Naive B cell (primary cell): ENCODE measurements at regions not wholly inside any gene's neighbourhood (a gene's known extent, or its start where the extent isn't known, plus 50 kb on each side); places are given as distances from the start of the nearest gene placed in this dataset.
A peak's percentile ranks its signal among the peaks of the same experiment; 100 is the strongest.
"Not testable (repeated sequence)": the region's sequence is repeated elsewhere in the genome, so short reads cannot be mapped to it uniquely, and the experiment has no call there.

Source experiments
- ATAC-seq, 2 donors: fragments of 150-1000 bp; cut with Tn5 transposase; 2 replicates each; pipeline ENCODE4 v1.10.0; 2021; ENCODE audit warnings: low read depth in 2 of 2, mild to moderate bottlenecking in 2 of 2, moderate library complexity in 2 of 2
- DNase-seq: peaks from one replicate; pipeline ENCODE4 v3.0.0; 2022
- H3K27ac Mint-ChIP-seq, 6 donors: one replicate each; pipeline ENCODE4 v1.8.0; 2020 to 2022; ENCODE audit warnings: mild to moderate bottlenecking in 6 of 6, mixed read lengths in 6 of 6, moderate library complexity in 5 of 6, inconsistent platforms in 2 of 6
- H3K27me3 Mint-ChIP-seq, 3 donors: one replicate each; pipeline ENCODE4 v1.8.0; 2021 to 2022; ENCODE audit warnings: mixed read lengths in 3 of 3, mild to moderate bottlenecking in 1 of 3
- H3K36me3 Mint-ChIP-seq, 2 donors: one replicate each; pipeline ENCODE4 v1.8.0; 2020 to 2022; ENCODE audit warnings: mixed read lengths in 2 of 2, inconsistent platforms in 1 of 2, mild to moderate bottlenecking in 1 of 2
- H3K4me1 Mint-ChIP-seq, 3 donors: one replicate each; pipeline ENCODE4 v1.8.0; 2020 to 2022; ENCODE audit warnings: mixed read lengths in 3 of 3, inconsistent platforms in 1 of 3, mild to moderate bottlenecking in 1 of 3, moderate library complexity in 1 of 3
- H3K4me3 Mint-ChIP-seq, 8 donors: one replicate each; pipeline ENCODE4 v1.8.0; 2020 to 2022; ENCODE audit warnings: mild to moderate bottlenecking in 8 of 8, mixed read lengths in 8 of 8, moderate library complexity in 8 of 8, inconsistent platforms in 2 of 8
- H3K9me3 Mint-ChIP-seq, 7 donors: one replicate each; pipeline ENCODE4 v1.8.0; 2020 to 2022; ENCODE audit warnings: mixed read lengths in 7 of 7, mild to moderate bottlenecking in 5 of 7, inconsistent platforms in 2 of 7, moderate library complexity in 1 of 7

DNA sequence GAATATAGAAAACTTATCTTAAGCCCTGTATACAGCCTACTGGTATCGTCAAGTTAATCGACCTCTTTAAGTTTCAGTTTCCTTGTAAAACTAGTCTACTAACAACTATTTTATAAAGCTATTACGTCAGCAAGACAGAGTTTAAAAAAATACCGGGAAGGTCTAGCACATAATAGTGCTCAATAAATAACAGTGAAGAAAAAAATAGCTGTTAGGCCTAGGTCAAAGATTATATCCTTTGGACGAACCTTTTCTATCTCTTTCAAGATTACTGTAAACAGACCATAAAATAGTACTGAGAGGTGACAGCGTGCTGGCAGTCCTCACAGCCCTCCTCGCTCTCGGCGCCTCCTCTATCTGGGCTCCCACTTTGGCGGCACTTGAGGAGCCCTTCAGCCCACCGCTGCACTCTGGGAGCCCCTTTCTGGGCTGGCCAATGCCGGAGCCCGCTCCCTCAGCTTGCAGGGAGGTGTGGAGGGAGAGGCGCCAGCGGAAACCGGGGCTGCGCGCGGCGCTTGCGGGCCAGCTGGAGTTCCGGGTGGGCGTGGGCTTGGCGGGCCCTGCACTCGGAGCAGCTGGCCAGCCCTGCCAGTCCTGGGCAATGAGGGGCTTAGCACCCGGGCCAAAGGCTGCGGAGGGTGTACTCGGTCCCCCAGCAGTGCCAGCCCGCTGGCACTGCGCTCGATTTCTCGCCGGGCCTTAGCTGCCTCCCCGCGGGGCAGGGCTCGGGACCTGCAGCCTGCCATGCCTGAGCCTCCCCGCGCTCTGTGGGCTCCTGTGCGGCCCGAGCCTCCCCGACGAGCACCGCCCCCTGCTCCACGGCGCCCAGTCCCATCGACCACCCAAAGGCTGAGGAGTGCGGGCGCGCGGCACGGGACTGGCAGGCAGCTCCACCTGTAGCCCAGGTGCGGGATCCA, 119.1 kb upstream of the HSF2 start:
- not testable (repeated sequence) for H3K4me1 Mint-ChIP-seq, H3K9me3 Mint-ChIP-seq, H3K4me3 Mint-ChIP-seq, ATAC-seq, H3K27ac Mint-ChIP-seq, H3K36me3 Mint-ChIP-seq, DNase-seq, H3K27me3 Mint-ChIP-seq

DNA sequence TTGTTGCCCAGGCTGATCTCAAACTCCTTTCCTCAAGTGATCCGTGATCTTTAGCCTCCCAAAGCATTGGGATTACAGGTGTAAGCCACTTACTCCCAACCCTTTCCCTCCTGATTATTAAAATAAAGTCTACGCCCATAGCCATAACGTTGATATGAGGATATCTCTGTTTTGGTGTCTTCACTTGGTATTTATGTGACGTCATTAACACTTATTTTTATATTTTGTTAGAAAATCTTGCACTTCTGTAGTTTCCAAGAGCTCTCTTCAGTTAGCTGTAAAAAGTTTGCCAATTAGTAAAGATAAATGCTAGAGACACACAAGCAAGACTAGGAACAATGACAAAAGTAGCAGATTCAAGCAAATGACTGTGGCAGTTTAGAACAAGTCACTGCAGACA, 115.6 kb upstream of the HSF2 start:
- Mint-ChIP-seq H3K9me3 (peaks cover 0 to 1% (median 0%) of the 10 kb centered on the region in 7 donors), H3K36me3 (no peaks in the 10 kb centered on the region), H3K27ac (no peak overlapping the region)

DNA sequence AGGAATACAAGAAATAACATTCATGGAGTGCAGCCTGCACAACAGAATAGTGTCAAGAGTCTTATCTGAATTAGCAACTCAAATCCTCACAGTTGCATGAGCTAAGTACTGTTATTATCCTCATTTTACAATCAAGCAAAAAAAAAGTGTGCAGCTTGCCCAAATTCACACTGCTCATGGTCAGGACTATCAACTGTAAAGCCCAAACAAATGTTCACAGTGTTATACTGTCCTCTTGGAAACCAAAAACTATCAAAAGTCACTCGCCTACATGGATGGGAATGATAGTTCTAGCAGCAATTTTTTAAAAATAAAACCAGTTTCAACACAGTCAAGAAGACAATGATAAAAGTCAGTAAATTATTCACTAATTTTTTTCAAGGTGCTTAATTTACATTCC, 114.6 kb upstream of the HSF2 start:
- Mint-ChIP-seq H3K4me3 (no peak overlapping the region), H3K27me3 (peaks cover 0 to 3% (median 0%) of the 10 kb centered on the region in 3 donors), H3K36me3 (no peaks in the 10 kb centered on the region), H3K9me3 (peaks cover 0 to 1% (median 0%) of the 10 kb centered on the region in 7 donors), H3K27ac (no peak overlapping the region), H3K4me1 (no peaks in the 10 kb centered on the region)
- ATAC-seq (no peak), DNase-seq (no peak)

More for the DNA sequence above, 115.6 kb upstream of the HSF2 start:
- Mint-ChIP-seq H3K27me3 (peaks cover 0 to 3% (median 0%) of the 10 kb centered on the region in 3 donors), H3K4me3 (no peak overlapping the region), H3K4me1 (no peaks in the 10 kb centered on the region)
- DNase-seq (no peak), ATAC-seq (no peak)

DNA sequence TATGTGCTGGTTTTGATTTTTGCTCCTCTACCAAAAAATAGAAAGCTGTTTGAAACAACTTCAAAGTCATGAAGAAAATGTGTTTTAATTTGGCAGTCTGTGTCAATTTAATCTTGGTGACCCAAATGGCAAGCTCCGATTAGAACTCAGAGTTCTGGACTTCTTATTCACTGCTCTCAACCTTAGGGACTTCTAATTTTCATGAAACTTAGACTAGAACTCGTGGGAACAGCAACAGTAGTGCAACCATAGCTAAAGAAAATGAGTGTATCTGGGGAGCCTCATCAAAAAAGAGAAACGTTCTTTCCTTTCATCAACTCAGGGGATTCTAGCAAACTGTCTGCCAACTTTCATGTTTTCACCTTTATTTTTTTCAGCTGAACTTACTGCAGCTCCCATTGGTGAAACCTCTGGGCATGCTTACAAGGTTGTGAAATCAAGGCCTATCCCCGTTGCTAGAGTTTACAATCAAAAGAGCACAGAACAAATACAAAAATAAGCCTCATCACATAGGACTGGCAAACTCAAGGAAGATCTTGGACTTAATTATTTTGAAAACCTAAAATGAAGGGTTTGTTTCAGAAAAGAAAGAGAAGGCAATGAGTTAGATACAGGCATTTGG, 114.0 kb upstream of the HSF2 start:
- ATAC-seq (no peak), DNase-seq (no peak)
- no peaks in the 10 kb centered on the region for H3K4me1 Mint-ChIP-seq
- peaks cover 0 to 3% (median 0%) of the 10 kb centered on the region in 3 donors for H3K27me3 Mint-ChIP-seq
- H3K9me3 Mint-ChIP-seq: peaks cover 0 to 1% (median 0%) of the 10 kb centered on the region in 7 donors
- no peaks in the 10 kb centered on the region for H3K36me3 Mint-ChIP-seq
- no peak overlapping the region for H3K27ac Mint-ChIP-seq
- no peak overlapping the region for H3K4me3 Mint-ChIP-seq

DNA sequence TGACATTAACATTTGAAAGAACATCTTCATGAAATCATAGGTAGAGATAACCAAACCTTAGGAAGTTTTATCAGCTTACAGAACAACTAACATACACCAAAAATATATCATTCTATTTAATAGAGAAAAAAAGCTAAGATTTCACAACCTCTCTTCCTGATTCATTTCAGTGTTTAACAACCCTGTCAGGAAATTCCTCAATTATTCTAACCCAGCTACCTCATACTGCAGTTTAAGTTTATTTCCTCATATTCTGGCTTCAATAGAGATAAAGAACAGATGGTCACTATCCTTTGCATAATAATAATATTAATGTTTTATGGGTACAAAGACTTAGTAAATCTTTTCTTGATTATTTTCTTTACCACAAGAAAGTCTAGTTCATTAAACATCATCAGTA, 112.9 kb upstream of the HSF2 start:
- no peak overlapping the region for H3K27ac Mint-ChIP-seq
- no peaks in the 10 kb centered on the region for H3K36me3 Mint-ChIP-seq
- no peaks in the 10 kb centered on the region for H3K4me1 Mint-ChIP-seq
- no peak overlapping the region for H3K4me3 Mint-ChIP-seq
- peaks cover 0 to 3% (median 0%) of the 10 kb centered on the region in 3 donors for H3K27me3 Mint-ChIP-seq
- ATAC-seq (no peak), DNase-seq (no peak)
- peaks cover 0 to under 1% (median 0%) of the 10 kb centered on the region in 7 donors for H3K9me3 Mint-ChIP-seq

DNA sequence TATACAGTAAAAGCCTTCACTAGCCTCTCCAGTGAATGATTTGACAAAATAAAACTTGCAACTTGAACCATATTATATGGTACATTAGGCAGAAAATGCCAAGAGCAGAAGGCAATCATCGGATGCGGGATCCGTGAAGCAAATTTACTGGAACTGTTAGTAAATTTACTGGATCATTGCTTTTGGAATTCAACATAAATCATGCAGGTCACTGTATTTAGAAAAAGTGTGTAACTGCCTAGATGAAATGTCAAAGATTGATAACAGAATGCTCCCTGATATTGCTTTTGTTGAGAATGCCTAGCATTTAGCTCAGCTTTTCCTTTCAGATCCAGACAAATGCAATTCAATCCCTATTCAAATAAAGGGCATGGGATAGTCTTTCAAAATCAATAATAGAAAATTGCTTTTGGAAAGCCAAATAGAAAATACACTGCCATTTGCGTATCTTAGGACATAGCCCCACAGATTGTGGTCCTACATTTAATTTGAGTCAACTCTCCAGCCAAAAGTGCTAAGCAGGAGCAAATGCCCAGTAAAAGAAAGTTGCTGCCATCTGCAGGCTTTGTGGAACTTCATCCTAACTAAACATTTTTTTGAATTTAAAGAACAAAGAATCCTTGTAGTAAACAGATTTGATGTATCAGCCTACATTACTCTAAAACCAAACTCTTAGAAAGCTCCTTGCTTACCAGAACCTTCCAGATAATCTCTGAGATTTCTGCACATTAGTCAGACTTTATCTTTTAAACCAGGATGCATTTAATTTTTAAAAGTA, 109.5 kb upstream of the HSF2 start:
- Mint-ChIP-seq H3K4me1 (no peaks in the 10 kb centered on the region), H3K4me3 (no peak overlapping the region), H3K9me3 (peaks cover 0 to 7% (median 0%) of the 10 kb centered on the region in 7 donors), H3K27me3 (no peaks in the 10 kb centered on the region), H3K36me3 (no peaks in the 10 kb centered on the region), H3K27ac (no peak overlapping the region)
- ATAC-seq: no peak
- DNase-seq: no peak

DNA sequence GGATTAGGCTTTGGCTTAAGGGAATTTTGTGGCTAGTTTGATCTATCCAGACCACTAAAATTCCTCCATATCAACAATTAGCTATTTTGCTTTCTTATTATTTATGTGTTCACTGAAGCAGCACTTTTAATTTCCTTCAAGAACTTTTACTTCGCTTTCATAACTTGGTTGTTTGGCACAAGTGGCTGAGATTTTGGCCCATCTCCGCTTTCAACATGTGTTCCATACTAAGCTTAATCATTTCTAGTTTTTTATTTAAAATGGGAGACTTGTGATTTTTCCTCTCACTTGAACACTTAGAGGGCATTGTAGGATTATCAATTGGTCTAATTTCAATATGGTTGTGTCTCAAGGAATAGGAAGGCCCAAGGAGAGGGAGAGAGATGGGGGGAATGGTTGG, 102.4 kb upstream of the HSF2 start:
- peaks cover 0 to 7% (median 0%) of the 10 kb centered on the region in 7 donors for H3K9me3 Mint-ChIP-seq
- H3K4me1 Mint-ChIP-seq: no peaks in the 10 kb centered on the region
- ATAC-seq: no peak
- no peak for DNase-seq
- H3K4me3 Mint-ChIP-seq: no peak overlapping the region
- no peaks in the 10 kb centered on the region for H3K27me3 Mint-ChIP-seq
- no peaks in the 10 kb centered on the region for H3K36me3 Mint-ChIP-seq
- no peak overlapping the region for H3K27ac Mint-ChIP-seq

DNA sequence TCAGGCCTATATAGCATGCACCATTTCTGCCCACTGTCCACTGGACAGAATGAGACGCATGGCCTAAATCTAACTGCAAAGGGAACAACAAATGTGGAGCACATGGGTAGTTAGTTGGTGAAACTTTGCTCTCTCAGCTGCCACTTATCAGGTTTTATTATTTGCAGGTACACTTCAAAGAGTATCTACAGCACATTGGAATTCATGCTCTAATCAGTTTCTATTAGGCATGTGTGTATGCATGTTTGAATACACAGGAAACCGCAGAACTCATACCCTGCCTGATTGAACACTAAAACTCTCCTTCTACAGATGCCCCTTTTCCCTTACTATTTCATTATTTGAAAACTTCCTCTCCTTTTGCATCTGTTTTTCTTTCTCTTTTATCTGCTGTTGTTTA, 97.4 kb upstream of the HSF2 start:
- Mint-ChIP-seq H3K36me3 (peaks cover 0 to 4% of the 10 kb centered on the region in 2 donors), H3K27me3 (no peaks in the 10 kb centered on the region), H3K4me1 (no peaks in the 10 kb centered on the region), H3K9me3 (peaks cover 4 to 18% (median 4%) of the 10 kb centered on the region in 7 donors), H3K27ac (no peak overlapping the region), H3K4me3 (no peak overlapping the region)
- ATAC-seq (no peak), DNase-seq (no peak)

DNA sequence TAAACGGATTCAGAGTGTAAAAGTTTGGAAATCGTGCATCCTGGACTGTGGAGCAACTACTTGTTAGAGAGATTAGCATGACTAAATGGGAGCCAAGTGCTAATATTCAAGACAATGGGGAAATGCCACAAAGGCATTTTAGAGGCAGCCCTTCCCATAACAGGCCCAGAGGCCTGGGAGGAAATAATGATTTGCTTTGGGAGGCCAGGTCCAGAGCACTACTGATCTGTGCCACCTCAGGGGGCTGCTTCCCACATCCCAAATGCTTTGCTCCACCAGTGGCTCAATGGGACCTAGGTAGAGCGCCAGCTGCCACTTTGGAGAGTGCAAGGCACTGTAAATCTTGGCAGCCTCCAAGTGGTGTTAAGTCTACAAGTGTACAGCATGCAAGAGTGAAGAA, 91.9 kb upstream of the HSF2 start:
- peaks cover 0 to 4% (median 0%) of the 10 kb centered on the region in 3 donors for H3K27me3 Mint-ChIP-seq
- H3K9me3 Mint-ChIP-seq: peaks cover 9 to 34% (median 13%) of the 10 kb centered on the region in 7 donors
- no peaks in the 10 kb centered on the region for H3K4me1 Mint-ChIP-seq
- H3K27ac Mint-ChIP-seq: no peak overlapping the region
- no peak for DNase-seq
- no peak overlapping the region for H3K4me3 Mint-ChIP-seq
- ATAC-seq: no peak
- peaks cover 0 to 8% of the 10 kb centered on the region in 2 donors for H3K36me3 Mint-ChIP-seq

DNA sequence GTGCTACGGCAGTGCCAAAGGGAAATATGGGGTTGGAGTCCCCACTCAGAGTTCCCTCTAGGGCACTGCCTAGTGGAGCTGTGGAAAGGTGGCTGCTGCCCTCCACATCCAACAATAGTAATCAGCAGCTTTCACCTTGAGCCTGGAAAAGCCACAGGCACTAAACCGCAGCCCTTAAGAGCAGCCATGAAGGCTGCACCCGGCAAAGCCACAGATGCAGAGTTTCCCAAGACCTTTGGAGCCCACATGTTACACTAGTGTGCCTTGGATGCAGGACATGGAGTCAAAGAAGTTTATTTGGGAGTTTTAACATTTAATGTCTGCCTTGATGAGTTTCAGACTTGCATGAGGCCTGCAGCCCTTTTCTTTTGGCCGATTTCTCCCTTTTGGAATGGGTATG, 91.4 kb upstream of the HSF2 start:
- H3K27me3 Mint-ChIP-seq: peaks cover 0 to 4% (median 0%) of the 10 kb centered on the region in 3 donors
- DNase-seq: no peak
- H3K27ac Mint-ChIP-seq: peak overlapping the region in 1 of 6 donors; percentile 52
- no peak overlapping the region for H3K4me3 Mint-ChIP-seq
- no peaks in the 10 kb centered on the region for H3K4me1 Mint-ChIP-seq
- H3K36me3 Mint-ChIP-seq: peaks cover 0 to 8% of the 10 kb centered on the region in 2 donors
- no peak for ATAC-seq
- H3K9me3 Mint-ChIP-seq: peaks cover 9 to 34% (median 13%) of the 10 kb centered on the region in 7 donors

DNA sequence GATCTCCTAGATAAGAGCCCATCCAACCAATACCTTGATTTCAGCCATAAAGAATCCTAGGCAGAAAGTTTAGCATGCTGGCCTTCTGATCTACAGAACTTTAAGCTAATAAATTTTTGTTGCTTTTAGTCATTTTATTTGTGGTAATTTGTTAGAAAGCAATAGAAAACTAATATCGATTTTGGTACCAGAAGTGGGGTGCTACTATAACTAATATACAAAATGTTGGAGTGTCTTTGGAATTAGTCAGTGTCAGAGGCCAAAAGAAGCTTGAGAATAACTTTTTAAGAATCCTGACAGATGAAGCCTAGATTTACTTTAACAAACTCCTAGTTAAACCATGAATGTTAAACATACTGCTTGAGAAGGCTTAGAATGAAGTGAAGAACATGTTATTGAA, 83.6 kb upstream of the HSF2 start:
- Mint-ChIP-seq H3K4me1 (no peaks in the 10 kb centered on the region), H3K27ac (no peak overlapping the region), H3K9me3 (peaks cover 5 to 22% (median 9%) of the 10 kb centered on the region in 7 donors), H3K27me3 (peaks cover 0 to 10% (median 0%) of the 10 kb centered on the region in 3 donors), H3K36me3 (no peaks in the 10 kb centered on the region), H3K4me3 (no peak overlapping the region)
- DNase-seq: no peak
- ATAC-seq: no peak

DNA sequence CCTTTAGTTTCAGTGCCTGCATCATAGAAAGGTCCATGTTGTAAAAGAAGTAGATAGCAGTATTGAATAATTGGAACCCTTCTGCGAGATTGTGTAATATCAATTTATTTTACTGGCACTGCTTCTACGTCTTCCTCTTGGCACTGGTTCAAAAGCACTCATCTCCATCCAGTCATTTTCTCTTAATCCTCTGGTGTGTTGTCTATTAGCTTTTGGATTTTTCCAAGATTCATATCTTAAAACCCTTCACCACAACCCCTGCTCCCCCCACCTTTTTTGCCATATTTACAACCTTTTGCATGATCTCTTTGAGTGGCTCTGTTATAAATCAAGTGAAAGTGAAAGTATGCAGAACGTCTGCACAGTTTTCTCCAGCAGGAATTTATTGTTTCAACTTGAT, 76.6 kb upstream of the HSF2 start:
- peaks cover 0 to 5% (median 0%) of the 10 kb centered on the region in 7 donors for H3K9me3 Mint-ChIP-seq
- no peaks in the 10 kb centered on the region for H3K36me3 Mint-ChIP-seq
- no peaks in the 10 kb centered on the region for H3K27me3 Mint-ChIP-seq
- ATAC-seq (no peak), DNase-seq (no peak)
- peak overlapping the region; percentile 69 to 91 (median 89) for H3K4me3 Mint-ChIP-seq
- H3K4me1 Mint-ChIP-seq: peaks cover 8 to 15% (median 11%) of the 10 kb centered on the region in 3 donors
- peak overlapping the region; percentile 1 to 87 (median 47) for H3K27ac Mint-ChIP-seq

DNA sequence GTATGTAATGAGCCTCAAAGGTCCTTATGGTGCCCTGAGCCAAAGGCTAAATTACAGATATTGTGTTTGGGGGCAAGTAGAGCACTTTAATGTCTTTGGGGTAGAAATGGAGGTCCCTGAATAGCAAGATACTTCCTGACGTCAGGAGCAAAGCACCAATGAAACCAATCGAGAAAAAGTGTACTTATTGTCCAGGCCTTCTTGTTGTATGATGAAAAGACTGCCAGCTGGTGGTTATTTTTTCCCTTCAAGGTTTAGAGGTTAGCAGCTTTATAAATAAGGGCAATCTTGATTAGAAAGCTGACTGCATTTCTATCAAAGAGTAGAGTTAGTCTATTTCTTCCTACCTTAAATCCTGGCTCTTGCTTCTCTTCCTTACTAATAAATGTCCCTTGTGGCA, 76.1 kb upstream of the HSF2 start:
- no peaks in the 10 kb centered on the region for H3K36me3 Mint-ChIP-seq
- no peaks in the 10 kb centered on the region for H3K27me3 Mint-ChIP-seq
- peak overlapping the region; percentile 69 to 91 (median 89) for H3K4me3 Mint-ChIP-seq
- ATAC-seq (no peak), DNase-seq (no peak)
- H3K27ac Mint-ChIP-seq: peak overlapping the region in 4 of 6 donors; percentile 1 to 68 (median 22)
- H3K9me3 Mint-ChIP-seq: peaks cover 0 to 5% (median 0%) of the 10 kb centered on the region in 7 donors
- peaks cover 8 to 15% (median 11%) of the 10 kb centered on the region in 3 donors for H3K4me1 Mint-ChIP-seq
